ENCODE measurements at regions not wholly inside any gene's neighbourhood (a gene's known extent, or its start where the extent isn't known, plus 50 kb on each side); places are given as distances from the start of the nearest gene placed in this dataset.

DNA sequence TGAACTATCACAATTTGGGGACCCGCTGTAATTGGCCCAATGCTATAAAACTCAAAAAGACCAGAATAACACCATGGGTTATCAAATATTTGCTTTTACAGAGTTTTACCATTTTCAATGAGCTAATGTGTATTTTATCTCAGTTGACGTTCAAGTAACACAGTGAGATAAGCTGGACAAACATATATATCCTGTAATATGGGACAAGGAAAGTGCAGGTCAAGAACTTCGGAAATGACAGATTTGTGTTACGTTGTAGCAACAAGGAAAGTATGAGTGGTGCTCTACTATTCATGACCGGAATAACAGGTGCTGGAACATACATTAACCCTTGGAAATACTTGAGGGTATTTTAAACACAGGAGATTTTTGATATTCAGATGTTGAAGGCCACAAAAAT lies 566.4 kb upstream of the FLRT2 start:
- TF ChIP-seq, protein P1, sequence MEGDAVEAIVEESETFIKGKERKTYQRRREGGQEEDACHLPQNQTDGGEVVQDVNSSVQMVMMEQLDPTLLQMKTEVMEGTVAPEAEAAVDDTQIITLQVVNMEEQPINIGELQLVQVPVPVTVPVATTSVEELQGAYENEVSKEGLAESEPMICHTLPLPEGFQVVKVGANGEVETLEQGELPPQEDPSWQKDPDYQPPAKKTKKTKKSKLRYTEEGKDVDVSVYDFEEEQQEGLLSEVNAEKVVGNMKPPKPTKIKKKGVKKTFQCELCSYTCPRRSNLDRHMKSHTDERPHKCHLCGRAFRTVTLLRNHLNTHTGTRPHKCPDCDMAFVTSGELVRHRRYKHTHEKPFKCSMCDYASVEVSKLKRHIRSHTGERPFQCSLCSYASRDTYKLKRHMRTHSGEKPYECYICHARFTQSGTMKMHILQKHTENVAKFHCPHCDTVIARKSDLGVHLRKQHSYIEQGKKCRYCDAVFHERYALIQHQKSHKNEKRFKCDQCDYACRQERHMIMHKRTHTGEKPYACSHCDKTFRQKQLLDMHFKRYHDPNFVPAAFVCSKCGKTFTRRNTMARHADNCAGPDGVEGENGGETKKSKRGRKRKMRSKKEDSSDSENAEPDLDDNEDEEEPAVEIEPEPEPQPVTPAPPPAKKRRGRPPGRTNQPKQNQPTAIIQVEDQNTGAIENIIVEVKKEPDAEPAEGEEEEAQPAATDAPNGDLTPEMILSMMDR (IDR thresholded peaks at IDR 0.05): no peak
- TF ChIP-seq, protein P2, sequence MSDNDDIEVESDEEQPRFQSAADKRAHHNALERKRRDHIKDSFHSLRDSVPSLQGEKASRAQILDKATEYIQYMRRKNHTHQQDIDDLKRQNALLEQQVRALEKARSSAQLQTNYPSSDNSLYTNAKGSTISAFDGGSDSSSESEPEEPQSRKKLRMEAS (IDR thresholded peaks at IDR 0.05): no peak
- TF ChIP-seq, protein P3, sequence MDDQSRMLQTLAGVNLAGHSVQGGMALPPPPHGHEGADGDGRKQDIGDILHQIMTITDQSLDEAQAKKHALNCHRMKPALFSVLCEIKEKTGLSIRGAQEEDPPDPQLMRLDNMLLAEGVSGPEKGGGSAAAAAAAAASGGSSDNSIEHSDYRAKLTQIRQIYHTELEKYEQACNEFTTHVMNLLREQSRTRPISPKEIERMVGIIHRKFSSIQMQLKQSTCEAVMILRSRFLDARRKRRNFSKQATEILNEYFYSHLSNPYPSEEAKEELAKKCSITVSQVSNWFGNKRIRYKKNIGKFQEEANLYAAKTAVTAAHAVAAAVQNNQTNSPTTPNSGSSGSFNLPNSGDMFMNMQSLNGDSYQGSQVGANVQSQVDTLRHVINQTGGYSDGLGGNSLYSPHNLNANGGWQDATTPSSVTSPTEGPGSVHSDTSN (IDR thresholded peaks at IDR 0.05): no peak
- no peak for TF ChIP-seq MAFK (IDR thresholded peaks at IDR 0.05; ENCODE audit: partially characterized antibody)
- no peak for TF ChIP-seq REST (IDR thresholded peaks at IDR 0.05)
- no peak for TF ChIP-seq CEBPB (IDR thresholded peaks at IDR 0.05)
- TF ChIP-seq HDAC2 (IDR thresholded peaks at IDR 0.05): no peak
- TF ChIP-seq SMC3 (IDR thresholded peaks at IDR 0.05): no peak
- TF ChIP-seq RAD21 (conservative IDR thresholded peaks at IDR 0.05 in 1 of 2, IDR thresholded peaks at IDR 0.05 in 1 of 2): no peak
- no peak for TF ChIP-seq HOXB13 (CRISPR knock-in tag; IDR thresholded peaks at IDR 0.05; ENCODE audit: low read depth)
- TF ChIP-seq CBX2 (IDR thresholded peaks at IDR 0.05; ENCODE audit: borderline replicate concordance, low read depth): no peak
- TF ChIP-seq, protein P4, sequence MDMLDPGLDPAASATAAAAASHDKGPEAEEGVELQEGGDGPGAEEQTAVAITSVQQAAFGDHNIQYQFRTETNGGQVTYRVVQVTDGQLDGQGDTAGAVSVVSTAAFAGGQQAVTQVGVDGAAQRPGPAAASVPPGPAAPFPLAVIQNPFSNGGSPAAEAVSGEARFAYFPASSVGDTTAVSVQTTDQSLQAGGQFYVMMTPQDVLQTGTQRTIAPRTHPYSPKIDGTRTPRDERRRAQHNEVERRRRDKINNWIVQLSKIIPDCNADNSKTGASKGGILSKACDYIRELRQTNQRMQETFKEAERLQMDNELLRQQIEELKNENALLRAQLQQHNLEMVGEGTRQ (IDR thresholded peaks at IDR 0.05): no peak
- no peak for TF ChIP-seq BHLHE40 (IDR thresholded peaks at IDR 0.05; ENCODE audit: low read depth, low read length)
- TF ChIP-seq NFE2L2 (conservative IDR thresholded peaks at IDR 0.05; ENCODE audit: low read length): no peak
